GM18868 (cell line): ENCODE measurements at regions not wholly inside any gene's neighbourhood (a gene's known extent, or its start where the extent isn't known, plus 50 kb on each side); places are given as distances from the start of the nearest gene placed in this dataset.

ENCODE experiments used
- ATAC-seq: cut with Tn5 transposase; IDR thresholded peaks from one replicate; pipeline ENCODE4 v1.9.1; 2021; ENCODE audit warnings: mild to moderate bottlenecking, moderate library complexity; ENCODE audit not compliant: unreplicated experiment

DNA sequence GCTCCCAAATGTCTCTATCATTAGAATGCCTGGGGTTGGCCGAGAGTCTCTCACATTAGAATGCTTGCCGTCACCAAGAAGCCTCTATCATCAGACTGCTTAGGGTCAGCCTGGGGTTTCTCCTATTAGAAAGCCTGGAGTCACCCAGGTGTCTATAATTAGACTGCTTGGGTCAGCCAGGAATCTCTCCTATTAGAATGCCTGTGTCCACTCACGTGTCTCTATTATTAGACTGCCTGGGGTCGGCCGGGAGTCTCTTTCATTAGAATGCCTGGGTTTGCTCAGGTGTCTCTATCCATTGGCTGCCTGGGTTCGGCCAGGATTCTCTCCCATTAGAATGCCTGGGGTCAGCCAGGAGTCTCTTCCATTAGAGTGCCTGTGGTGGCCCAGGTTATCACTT is 1453.1 kb downstream of the UQCRFS1 start:
- ATAC-seq: no peak

DNA sequence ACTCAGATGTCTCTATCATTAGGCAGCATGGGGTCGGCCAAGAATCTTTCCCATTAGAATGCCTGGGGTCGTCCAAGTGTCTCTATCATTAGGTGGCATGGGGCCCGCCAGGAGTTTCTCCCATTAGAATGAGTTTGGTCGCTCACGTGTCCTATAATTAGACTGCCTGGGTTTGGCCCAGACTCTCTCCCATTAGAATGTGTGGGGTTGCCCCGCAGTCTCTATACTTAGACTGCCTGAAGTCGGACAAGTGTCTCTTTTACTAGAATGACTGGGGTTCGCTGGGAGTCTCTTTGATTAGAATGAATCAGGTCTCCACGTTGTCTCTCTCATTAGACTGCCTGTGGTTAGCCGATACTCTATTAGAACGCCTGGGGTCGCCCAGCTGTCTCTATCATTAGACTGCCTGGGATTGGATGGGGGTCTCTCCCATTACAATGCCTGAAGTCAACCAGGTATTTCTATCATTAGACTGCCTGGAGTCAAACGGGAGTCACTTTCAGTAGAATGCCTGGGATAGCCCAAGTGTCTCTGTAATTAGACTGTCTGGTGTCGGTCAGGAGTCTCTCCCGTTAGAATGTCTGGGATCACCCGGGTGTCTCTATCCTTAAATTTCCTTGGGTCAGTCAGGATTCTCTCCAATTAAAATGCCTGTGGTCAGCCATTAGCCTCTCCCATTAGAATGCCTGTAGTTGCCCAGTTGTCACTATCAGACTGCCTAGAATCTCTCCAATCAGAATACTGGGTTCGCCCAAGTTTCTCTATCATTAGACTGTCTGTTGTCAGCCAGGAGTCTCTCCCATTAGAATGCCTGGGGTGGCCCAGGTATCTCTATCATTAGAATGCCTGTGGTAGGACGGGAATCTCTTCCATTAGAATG is 1454.1 kb downstream of the UQCRFS1 start:
- no peak for ATAC-seq

DNA sequence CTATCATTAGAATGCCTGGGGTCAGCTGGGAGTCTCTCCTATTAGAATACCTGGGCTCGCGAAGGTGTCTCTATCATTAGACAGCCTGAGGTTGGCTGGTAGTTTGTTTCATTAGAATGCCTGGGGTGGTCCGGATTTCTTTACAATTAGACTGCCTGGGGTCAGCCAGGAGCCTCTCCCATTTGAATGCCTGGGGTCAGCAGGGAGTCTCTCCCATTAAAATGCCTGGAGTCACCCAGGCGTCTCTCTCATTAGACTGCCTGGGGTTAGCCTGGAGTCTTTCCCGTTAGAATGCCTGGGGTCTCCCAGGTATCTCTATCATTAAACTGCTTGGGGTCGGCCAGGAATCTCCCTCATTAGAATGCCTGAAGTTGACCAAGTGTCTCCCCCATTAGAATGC is 1458.3 kb downstream of the UQCRFS1 start:
- ATAC-seq: no peak

DNA sequence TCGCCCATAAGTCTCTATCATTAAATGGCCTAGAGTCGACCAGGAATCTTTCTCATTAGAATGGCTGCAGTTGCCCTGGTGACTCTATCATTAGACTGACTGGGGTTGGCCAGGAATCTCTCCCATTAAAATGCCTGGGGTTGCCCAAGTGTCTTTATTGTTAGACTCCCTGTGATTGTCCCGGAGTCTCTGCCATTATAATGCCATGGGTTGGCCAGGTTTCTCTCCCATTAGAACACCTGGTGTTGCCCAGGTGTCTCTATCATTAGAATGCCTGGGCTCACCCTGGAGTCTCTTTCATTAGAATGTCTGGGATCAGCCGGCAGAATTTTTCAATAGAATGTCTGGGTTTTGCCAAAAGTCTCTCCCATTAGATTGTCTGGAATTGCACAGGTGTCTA is 1459.3 kb downstream of the UQCRFS1 start:
- ATAC-seq: no peak

DNA sequence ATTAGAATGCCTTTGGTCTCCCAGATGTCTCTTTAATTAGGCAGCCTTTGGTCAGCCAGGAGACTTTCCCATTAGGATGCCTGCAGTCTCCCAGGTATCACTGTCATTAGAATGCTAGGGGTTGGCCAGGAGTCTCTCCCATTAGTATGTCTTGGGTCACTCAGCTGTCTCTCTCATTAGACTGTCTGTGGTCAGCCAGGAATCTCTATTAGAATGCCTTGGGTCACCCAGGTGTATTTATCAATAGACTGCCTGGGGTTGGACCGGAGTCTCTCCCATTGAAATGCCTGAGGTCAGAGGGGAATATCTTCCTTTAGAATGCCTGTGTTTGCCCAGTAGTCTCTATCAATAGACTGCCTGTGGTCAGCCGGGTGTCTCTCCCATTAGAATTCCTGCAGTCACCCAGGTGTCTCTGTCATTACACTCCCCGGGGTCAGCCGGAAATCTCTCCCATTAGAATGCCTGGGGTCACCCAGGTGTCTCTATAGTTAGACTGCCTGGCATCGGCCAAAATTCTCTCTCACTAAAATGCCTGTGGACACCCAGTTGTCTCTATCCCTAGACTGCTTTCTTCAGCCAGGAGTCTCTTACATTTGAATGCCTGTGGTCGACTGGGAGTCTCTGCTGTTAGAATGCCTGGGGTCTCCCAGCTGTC is 1460.3 kb downstream of the UQCRFS1 start:
- ATAC-seq: no peak

DNA sequence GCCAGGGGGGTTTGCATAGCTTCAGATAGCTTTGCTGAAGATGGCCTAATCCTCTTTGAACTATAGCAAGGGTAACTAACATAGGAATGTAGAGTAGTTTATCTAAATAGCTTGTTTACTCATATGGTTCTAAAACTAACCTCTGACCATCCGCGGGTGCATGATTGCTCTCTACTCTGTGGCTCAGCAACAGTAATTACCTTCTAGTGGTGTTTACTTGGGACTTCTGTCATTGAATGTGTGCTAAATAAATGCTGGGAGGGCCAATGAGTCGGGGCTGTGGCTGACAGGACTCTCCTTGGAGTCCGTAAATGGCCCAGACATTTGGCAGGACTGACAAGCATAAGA is 1461.9 kb downstream of the UQCRFS1 start:
- no peak for ATAC-seq

DNA sequence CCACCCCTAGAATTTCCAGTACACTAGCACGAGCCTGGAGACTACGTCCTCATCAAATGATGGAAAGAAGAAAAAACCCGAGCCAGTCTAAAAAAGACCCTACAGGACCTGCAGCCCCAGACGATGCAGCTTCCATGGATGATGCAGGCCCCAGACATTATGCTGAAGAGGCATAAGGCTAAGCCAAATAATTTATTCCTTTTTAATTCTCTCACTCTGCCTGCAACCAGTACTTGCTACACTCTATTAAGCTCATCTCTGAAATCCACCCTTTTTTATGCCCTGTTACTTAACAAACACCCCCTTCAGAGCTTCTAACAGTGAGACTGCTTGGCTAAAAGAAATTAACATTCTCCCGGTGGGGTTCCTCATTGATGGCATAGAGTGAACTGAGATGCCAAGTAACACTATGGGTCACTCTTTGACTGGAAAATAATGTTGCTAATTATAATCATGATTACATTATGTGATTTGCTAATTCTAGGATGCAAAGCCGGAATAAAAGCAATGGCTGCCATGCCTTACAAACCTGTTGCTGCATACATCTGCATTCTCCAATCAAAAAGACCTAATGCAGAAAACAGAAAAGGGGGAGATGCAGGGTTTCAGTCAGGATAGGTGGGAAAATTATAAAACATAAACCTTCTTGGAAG is 1462.4 kb downstream of the UQCRFS1 start:
- ATAC-seq: no peak

DNA sequence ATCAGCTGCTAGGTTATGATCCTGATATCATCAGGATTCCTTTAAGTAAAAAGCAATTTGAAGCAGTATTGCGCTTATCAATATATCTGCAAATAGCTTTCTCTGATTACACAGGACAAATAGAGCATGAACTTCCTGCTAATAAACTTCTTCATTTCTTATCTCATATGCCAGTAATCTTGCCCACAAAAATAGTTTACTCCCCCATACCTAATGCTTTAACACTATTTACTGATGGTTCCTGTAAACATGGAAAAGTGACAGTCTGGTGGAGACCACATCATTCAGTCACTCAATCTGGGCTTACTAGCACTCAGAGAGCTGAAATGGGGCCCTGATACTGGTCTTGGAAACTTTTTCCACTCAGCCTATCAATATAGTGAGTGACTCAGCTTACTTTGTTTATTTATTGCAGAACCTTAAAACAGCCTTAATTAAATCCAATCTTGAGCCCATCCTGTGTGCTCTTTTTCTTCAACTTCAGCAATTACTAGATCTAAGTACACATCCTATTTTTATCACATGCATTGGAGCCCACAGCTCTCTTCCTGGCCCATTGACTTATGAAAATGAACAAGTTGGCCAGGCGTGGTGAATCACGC is 1464.3 kb downstream of the UQCRFS1 start:
- ATAC-seq: no peak

DNA sequence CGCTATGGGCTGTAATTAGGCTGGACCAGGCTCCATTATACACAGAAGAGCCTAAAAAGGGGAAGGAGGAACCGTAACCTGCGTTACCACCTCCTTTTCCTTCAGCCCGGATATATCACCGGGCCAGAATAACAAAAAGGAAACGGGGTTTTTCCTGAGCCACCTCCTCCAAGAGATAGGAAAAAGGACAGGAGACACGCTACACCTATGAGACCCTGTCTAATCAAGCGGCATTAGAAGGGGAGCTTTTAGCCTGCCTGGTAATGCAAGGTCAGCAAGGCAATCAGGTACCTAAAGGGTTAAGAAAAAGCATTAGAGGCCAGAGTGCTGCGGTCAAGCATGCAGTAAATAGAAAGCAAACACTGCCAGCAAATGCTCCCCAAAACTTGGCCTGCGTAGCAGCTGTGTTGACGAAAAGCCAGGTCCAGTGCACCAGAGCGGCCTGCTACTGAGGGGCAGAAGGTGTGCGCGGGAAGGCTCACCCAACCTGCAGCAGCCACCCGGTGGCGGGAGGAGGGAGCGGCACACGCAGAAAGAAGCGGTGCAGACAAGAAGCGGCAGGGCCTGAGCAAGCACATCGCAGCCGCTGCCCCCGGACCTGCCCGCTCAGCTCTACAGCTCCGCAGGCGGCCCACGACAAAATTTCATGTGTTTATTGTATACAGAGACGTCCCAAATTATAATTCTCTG is 1466.1 kb downstream of the UQCRFS1 start:
- ATAC-seq: no peak

DNA sequence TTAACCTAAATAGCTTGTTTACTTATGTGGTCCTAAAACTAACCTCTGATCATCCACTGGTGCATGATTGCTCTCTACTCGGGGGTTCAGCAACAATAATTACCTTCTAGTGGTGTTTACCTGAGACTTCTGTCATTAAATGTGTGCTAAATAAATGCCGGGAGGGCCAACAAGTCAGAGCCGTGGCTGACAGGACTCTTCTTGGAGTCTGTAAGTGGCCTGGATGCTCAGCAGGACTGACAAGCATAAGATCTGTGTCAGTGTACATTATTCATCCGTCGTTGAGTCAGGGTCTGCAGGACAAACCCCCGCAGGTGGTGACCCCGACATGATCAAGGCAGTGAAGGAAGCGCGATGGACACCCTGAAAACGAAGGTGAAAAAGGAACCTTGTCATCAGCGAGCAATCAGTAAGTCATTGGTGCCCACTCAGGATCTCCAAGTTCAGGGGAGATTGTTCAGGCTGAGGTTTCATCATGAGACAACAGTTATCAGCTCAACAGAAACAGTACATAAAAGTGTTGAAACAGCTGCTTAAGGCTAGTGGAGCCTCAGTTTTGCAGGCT is 1466.9 kb downstream of the UQCRFS1 start:
- ATAC-seq: no peak

DNA sequence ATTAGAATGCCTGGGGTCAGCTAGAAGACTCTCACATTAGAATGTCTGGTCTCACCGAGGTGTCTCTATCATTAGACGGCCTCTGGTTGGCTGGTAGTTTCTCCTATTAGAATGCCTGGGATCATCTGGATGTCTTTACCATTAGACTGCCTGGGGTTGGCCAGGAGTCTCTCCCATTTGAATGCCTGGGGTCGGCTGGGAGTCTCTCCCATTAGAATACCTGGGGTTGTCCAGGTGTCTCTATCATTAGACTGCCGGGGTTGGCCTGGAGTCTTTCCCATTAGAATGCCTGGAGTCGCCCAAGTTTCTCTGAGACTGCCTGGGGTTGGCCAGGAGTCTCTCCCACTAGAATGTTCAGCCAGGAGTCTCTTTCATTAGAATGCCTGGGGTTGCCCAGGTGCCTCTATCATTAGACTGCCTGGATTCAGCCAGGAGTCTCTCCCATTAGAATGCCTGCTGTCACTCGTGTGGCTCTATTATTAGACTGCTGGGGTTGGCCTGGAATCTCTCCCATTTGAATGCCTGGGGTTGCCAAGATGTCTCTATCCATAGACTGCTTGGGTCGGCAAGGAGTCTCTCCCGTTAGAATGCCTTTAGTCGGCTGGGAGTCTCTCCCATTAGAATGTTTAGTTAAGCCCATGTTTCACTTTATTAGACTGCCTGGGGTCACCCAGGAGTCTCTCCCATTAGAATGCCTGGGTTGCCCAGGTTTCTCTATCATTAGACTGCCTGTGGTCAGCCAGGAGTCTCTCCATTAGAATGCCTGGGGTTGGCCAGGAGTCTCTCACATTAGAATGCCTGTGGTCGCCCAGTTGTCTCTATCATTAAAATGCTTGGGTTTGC is 1467.8 kb downstream of the UQCRFS1 start:
- no peak for ATAC-seq

DNA sequence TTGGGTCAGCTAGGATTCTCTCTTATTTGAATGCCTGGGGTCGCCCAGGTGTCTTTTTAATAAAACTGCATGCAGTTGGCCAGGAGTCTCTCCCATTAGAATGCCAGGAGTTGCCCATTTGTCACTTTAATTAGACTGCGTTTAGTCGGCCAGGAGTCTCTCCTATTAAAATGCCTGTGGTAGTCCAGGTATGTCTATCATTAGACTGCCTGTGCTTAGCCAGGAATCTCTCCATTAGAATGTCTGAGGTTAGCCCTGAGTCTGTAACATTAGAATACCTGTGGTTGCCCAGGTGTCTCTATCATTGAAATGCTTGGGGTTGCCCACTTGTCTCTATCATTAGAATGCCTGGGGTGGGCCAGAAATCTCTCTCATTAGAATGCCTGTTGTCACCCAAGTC is 1470.9 kb downstream of the UQCRFS1 start:
- no peak for ATAC-seq

DNA sequence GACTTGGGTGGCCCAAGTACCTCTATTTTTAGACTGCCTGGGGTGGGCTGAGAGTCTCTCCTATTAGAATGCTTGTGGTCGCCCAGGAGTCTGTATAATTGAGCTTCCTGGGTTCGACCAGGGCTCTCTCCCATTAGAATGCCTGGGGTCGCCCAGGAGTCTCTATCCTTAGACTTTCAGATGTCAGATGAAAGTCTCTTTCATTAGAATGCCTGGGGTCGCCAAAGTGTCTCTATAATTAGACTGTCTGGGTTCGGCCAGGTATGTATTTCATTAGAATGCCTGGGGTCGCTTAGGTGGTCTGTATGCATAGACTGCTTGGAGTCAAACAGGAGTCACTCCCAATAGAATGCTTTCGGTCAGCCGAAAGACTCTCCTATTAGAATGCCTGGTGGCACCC is 1471.7 kb downstream of the UQCRFS1 start:
- no peak for ATAC-seq

DNA sequence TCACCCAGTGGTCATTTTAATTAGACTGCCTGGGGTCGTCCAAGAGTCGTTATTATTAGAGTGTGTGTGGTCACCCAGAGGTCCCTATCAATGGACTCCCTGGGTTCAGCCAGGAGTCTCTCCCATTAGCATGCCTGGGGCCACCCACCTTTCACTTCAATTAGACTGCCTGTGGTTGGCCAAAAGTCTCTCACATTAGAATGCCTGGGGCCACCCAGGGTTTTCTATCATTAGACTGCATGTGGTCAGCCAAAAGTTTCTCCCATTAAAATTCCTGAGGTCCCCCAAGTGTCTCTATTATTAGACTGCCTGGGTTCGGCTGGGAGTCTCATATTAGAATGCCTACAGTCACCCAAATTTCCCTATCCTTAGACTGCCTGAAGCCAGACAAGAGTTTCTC is 1472.6 kb downstream of the UQCRFS1 start:
- no peak for ATAC-seq

DNA sequence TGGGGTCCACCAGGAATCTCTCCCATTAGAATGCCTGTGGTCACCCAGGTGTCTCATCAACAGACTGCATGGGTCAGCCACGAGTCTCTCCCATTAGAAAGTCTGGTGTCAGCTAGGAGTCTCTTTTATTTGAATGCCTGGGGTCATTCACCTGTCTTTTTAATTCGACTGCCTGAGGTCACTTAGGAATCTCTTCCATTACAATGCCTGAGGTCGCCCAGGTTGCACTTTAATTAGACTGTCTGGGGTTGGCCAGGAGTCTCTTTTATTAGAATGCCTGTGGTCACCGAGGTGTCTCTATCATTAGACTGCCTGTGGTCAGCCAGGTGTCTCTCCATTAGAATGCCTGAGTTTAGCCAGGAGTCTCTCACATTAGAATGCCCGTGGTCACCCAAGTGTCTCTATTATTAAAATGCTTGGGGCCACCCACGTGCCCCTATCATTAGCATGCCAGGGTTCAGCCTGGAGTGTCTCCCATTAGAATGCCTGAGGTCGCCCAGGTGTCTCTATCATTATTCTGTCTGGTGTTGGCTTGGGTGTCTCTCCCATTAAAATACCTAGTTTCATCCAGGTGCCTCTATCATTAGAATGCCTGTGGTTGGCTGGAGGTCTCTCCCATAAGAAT is 1474.3 kb downstream of the UQCRFS1 start:
- ATAC-seq: no peak

DNA sequence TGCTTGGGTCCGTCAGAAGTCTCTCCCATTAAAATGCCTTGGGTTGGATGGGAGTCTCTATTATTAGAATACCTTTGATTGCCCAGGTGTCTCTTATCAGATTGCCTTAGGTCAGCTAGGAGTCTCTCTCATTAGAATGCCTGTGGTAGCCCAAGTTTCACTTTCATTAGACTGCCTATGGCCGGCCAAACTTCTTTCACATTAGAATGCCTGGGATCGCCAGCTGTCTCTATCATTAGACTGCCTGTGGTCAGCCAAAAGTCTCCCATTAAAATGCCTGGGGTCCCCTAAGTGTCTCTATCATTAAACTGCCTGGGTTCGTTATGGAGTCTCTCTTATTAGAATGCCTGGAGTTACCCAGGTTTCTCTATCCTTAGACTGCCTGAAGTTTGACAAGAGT is 1476.7 kb downstream of the UQCRFS1 start:
- ATAC-seq: no peak

DNA sequence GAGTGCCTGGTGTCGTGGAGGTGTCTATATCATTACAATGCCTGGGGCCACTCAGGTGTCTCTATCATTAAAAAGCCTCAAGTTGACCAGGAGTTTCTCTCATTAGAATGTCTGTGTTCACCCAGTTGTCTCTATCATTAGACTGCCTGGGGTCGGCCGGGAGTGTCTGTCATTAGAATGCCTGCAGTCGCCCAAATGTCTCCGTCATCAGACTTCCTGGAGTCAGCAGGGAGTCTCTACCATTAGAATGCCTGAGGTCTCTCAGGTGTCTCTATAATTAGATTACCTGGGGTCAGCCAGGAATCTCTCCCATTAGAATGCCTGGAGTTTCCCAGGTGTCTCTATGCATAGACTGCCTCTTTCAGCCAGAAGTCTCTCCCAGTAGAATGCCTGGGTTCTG is 1477.6 kb downstream of the UQCRFS1 start:
- ATAC-seq: no peak

DNA sequence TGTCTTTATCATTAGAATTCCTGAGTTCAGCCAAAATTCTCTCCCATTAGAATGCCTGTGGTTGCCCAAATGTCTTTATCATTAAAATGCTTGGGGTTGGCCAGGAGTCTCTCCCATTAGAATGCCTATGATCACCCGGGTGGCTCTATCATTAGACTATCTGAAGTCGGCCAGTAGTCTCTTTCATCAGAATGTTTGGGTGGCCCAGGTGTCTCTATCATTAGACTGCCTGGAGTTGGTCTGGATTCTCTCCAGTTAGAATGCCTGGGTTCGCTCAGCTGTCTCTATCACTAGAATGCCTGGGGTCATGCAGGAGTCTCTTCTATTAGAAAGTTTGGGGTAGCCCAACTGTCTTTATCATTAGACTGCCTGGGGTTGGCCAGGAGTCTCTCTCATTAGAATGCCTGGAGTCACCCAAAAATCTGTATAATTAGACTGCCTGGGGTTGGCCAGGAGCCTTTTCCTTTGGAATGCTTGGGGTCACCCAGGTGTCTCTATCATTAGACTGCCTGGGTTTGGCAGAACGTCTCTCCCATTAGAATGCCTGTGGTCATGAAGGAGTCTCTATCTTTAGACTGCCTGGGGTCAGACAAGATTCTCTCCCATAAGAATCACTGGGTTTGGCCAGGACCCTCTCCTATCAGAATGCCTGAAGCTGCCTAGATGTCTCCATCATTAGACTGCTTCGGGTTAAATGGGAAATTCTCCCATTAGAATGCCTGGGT is 1478.3 kb downstream of the UQCRFS1 start:
- no peak for ATAC-seq
